Uterus (tissue), 2 donors: ENCODE measurements at regions not wholly inside any gene's neighbourhood (a gene's known extent, or its start where the extent isn't known, plus 50 kb on each side); places are given as distances from the start of the nearest gene placed in this dataset.

Experiments used
- POLR2A ChIP-seq, 2 donors: fragments of 450-650 bp; IDR thresholded peaks; one replicate each; pipeline ENCODE4 v1.6.1; 2016; ENCODE audit warnings: antibody characterized with exemption in 2 of 2, mild to moderate bottlenecking in 1 of 2, moderate library complexity in 1 of 2
- TF ChIP-seq, protein P1 (sequence below), 4 experiments: fragments of 200-600 bp in 2 of 4; fragments of 450-650 bp in 2 of 4; sonication (generic) in 2 of 4; IDR thresholded peaks; one replicate each; pipeline ENCODE4 v1.5.1; 2016 to 2019; ENCODE audit warnings: antibody characterized with exemption in 4 of 4, mild to moderate bottlenecking in 2 of 4, moderate library complexity in 1 of 4

DNA sequence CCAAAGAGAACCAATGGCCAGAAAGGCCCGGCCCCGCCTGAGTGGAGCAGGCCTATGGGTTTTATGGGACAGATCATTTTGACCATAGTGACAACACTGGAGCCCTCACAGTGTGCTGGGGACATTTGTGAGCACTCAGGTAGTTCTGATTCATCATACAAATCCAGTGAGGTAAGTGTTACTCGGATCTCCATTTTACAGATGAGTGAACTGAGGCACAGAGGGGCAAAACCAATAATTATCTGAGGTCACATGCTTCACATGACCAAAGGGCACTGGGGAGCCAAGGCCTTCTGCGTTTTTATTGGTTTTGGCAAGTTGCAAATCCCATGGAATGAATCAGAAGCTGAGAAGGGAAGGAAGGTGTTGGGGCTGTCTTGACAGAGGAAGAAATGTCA is 111.5 kb upstream of the MGAT5 start:
- TF ChIP-seq, protein P1, sequence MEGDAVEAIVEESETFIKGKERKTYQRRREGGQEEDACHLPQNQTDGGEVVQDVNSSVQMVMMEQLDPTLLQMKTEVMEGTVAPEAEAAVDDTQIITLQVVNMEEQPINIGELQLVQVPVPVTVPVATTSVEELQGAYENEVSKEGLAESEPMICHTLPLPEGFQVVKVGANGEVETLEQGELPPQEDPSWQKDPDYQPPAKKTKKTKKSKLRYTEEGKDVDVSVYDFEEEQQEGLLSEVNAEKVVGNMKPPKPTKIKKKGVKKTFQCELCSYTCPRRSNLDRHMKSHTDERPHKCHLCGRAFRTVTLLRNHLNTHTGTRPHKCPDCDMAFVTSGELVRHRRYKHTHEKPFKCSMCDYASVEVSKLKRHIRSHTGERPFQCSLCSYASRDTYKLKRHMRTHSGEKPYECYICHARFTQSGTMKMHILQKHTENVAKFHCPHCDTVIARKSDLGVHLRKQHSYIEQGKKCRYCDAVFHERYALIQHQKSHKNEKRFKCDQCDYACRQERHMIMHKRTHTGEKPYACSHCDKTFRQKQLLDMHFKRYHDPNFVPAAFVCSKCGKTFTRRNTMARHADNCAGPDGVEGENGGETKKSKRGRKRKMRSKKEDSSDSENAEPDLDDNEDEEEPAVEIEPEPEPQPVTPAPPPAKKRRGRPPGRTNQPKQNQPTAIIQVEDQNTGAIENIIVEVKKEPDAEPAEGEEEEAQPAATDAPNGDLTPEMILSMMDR (IDR thresholded peaks at IDR 0.05) = no peak
- TF ChIP-seq POLR2A (IDR thresholded peaks at IDR 0.05) = no peak
